22Rv1 (cell line): ENCODE measurements at regions not wholly inside any gene's neighbourhood (a gene's known extent, or its start where the extent isn't known, plus 50 kb on each side); places are given as distances from the start of the nearest gene placed in this dataset.

Source experiments
- H3K27ac ChIP-seq: fragments of 450-650 bp; 2 replicates; pipeline ENCODE4 v1.5.1; 2017
- ZFX ChIP-seq: fragments of 450-650 bp; IDR thresholded peaks from 2 replicates; pipeline ENCODE4 v1.6.1; 2017; ENCODE audit warnings: antibody characterized with exemption, borderline replicate concordance
- TF ChIP-seq, protein P1 (sequence below): fragments of 450-650 bp; IDR thresholded peaks from 2 replicates; pipeline ENCODE4 v1.5.1; 2017; ENCODE audit warnings: mild to moderate bottlenecking

DNA sequence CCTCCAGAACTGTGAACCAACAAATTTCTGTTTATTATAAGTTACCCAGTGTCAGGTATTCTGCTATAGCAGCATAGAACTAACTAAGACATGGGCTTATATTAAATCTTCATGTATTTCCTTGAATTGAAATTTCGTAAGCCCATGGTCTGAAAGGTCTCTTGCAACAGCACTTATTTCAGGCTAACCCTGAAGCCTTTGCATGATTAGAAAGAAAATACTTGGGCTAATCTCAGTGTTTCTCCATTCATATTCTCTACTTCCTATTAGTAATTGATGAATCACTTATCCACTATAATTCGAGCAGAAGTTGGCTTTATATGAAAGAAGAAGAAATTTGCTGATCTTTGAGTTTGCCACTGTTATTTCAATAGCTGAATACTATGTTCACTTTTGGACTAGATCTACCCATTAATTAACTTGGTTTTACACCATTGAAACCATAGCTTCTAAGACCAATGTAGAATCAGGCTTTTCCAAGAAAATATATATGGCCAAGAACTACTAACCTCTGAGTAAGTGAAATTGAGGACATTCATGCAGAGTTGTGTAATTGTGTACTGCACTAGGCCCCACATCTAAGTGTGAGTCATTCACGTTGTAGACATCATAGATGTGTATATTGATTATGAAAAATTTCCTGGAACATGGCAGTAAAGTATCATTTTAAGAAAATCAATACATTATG, 731.6 kb downstream of the SOCS6 start:
- H3K27ac ChIP-seq: no peak overlapping the region
- TF ChIP-seq ZFX: no peak
- TF ChIP-seq, protein P1, sequence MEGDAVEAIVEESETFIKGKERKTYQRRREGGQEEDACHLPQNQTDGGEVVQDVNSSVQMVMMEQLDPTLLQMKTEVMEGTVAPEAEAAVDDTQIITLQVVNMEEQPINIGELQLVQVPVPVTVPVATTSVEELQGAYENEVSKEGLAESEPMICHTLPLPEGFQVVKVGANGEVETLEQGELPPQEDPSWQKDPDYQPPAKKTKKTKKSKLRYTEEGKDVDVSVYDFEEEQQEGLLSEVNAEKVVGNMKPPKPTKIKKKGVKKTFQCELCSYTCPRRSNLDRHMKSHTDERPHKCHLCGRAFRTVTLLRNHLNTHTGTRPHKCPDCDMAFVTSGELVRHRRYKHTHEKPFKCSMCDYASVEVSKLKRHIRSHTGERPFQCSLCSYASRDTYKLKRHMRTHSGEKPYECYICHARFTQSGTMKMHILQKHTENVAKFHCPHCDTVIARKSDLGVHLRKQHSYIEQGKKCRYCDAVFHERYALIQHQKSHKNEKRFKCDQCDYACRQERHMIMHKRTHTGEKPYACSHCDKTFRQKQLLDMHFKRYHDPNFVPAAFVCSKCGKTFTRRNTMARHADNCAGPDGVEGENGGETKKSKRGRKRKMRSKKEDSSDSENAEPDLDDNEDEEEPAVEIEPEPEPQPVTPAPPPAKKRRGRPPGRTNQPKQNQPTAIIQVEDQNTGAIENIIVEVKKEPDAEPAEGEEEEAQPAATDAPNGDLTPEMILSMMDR: no peak

DNA sequence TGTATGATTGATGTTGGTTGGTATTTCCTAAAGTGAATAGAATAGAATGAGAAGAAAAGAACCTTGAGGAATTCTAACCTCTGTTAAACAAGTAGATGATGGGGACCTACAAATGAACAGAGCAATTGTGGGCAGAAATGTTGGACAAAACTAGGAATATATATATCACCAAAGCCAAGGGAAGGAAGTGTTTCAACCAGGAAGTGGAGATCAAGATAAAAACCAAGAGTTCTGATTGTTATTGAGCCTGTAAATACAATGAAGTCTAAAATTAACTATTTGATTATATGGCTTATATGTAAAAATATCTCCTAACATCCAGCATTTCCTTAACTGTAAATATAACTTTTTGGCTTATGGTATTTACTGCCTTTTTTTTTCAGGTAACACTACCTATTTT, 730.0 kb downstream of the SOCS6 start:
- no peak overlapping the region for H3K27ac ChIP-seq
- no peak for TF ChIP-seq ZFX
- TF ChIP-seq, protein P1: no peak

DNA sequence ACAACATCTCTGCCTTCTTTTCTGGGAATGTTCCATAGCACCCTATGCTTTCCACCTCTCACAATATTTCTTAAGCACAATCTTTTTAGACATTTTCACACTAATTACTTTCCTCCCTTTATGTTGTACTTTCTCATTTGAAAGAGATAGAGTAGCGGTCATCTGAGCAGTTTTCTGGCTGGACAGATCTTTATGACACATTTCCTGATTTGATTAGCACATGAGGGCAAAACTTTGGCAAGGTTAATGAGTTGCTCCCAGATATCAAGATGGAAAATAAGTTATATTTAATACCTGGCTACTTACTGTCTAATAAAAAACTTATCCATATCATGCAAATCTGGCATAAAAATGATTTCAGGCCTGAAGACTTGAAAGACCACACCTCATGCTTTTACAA, 723.9 kb downstream of the SOCS6 start:
- H3K27ac ChIP-seq: no peak overlapping the region
- TF ChIP-seq ZFX: no peak
- TF ChIP-seq, protein P1: no peak

DNA sequence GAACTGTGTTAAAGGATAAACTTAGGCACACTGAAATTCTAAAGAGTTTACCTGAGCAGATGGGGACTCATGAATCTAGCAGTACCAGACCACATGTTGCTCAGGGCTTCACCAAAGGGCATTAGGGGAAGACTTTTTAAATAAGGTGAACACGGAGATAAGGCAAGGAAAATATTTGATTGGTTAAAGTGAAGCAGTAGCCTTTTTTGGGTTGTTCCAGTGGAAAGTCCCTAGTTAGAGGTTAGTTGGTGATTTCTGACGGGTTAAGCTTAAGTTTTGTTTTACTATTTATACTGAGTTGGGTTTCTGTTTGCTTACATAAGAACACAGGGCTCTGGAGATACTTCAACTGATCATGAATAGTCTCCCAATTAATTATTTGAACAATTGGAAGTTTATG, 722.5 kb downstream of the SOCS6 start:
- TF ChIP-seq, protein P1: no peak
- no peak for TF ChIP-seq ZFX

DNA sequence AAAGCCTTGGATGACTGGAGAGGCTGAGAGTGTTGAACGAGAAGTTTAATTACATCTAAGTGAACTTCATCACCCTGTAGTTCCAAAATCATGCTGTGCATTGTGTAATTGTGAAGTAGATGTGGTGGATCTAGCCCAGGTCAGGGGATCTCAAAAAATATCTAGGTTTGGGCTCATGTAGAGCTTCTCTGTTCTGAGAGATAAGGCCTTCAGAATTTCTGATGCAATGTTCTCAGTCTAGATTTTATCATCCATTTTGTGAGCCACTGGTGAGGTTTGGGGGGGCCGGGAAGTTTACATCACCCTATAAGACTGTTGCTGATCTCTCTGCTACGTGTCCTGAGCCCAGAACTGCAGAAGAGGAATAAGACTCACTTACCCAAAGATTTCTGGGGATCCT, 719.4 kb downstream of the SOCS6 start:
- no peak overlapping the region for H3K27ac ChIP-seq
- TF ChIP-seq ZFX: no peak
- TF ChIP-seq, protein P1: no peak

More for the DNA sequence above, 722.5 kb downstream of the SOCS6 start:
- H3K27ac ChIP-seq: no peak overlapping the region

DNA sequence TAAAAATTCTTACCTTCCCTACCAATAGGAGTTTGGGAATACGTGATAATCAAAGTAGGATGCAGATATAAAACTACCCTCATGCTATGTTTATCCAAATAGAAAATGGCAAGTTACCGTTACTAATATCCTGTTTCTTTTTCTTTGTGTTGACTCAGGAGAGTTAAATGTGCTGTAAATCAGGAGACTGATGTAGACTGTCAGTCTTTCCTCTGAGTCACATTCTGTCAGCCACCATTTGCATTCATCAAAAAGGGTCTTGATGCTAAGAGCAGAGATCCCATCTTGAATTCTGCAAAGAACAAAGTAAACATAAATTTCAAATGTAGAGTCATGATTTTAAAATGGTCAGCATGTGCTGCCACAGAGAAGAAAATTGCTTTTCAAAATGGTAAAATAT, 712.8 kb downstream of the SOCS6 start:
- TF ChIP-seq, protein P1: no peak
- TF ChIP-seq ZFX: no peak
- H3K27ac ChIP-seq: no peak overlapping the region

DNA sequence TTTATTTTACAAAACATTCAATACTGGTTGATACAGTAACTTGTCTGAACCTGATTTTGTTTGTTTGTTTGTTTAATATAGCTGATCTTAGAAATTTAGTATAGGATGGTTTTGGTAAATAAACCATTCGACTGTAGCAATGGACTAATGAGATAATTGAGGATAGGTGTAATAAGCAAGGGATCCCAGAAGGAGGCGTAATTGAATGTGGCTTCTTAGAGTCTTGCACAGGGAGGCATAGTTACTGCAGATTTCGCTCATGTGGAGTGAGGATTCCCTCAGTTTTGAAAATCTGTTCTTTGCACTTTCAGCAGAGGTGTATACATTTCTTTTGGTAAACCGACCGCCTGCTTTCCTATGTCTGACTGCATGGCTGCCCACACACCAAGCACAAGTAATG, 709.6 kb downstream of the SOCS6 start:
- TF ChIP-seq, protein P1: peak; percentile 34; the same call in 1 of the 2 replicates
- no peak for TF ChIP-seq ZFX
- no peak overlapping the region for H3K27ac ChIP-seq
